SK-N-SH (cell line): ENCODE measurements at regions not wholly inside any gene's neighbourhood (a gene's known extent, or its start where the extent isn't known, plus 50 kb on each side); places are given as distances from the start of the nearest gene placed in this dataset.
"Not testable (repeated sequence)": the region's sequence is repeated elsewhere in the genome, so short reads cannot be mapped to it uniquely, and the experiment has no call there.

Experiments
- CTCF ChIA-PET: fragments of 300-600, 350-600 bp; formaldehyde crosslinking; extraction: SDS; loops from one replicate; lab custom pipeline; 2021; lab: Yijun Ruan, JAX
- POLR2A ChIA-PET: fragments of 350-600 bp; sonication (Branson Sonifier 250); formaldehyde crosslinking; extraction: SDS; loops from one replicate; lab custom pipeline; 2020; ENCODE audit warnings: antibody characterized with exemption, inconsistent platforms; lab: Yijun Ruan, JAX
- DNase-seq: peaks from one replicate; pipeline ENCODE4 v3.0.0; 2012
- H2AFZ ChIP-seq: fragments of 200-600 bp; sonication (generic); 2 replicates; pipeline ENCODE4 v1.8.1; 2016; ENCODE audit warnings: antibody characterized with exemption, mild to moderate bottlenecking, low read depth
- H3F3A ChIP-seq: fragments of 200-600 bp; sonication (generic); replicated peaks from 2 replicates; pipeline ENCODE3; 2016; ENCODE audit warnings: antibody characterized with exemption, mild to moderate bottlenecking; ENCODE audit not compliant: insufficient read depth
- H3K27ac ChIP-seq, 2 experiments: fragments of 200-500 bp in 1 of 2; fragments of 200-600 bp in 1 of 2; sonication (Bioruptor generic) in 1 of 2; sonication (generic), shearing (Covaris generic) in 1 of 2; 2 replicates each; pipeline versions ENCODE4 v1.5.1 to v1.6.1; 2014 to 2016; ENCODE audit warnings: low read depth in 2 of 2, inconsistent platforms in 1 of 2, low read length in 1 of 2, mild to moderate bottlenecking in 1 of 2, mixed read lengths in 1 of 2
- H3K27me3 ChIP-seq: fragments of 200-600 bp; sonication (generic), shearing (Covaris generic); 2 replicates; pipeline ENCODE4 v1.6.1; 2016; ENCODE audit warnings: mixed run types; ENCODE audit not compliant: insufficient read depth
- H3K36me3 ChIP-seq, 2 experiments: fragments of 200-500 bp in 1 of 2; fragments of 200-600 bp in 1 of 2; sonication (Bioruptor generic) in 1 of 2; sonication (generic) in 1 of 2; replicated peaks in 1 of 2; 2 replicates each; pipeline versions ENCODE3 to v1.5.1; 2014 to 2016; ENCODE audit warnings: low read length in 1 of 2, mild to moderate bottlenecking in 1 of 2; ENCODE audit not compliant: insufficient read depth in 2 of 2, control insufficient read depth in 1 of 2
- H3K4me1 ChIP-seq, 2 experiments: fragments of 200-500 bp in 1 of 2; fragments of 200-600 bp in 1 of 2; sonication (Bioruptor generic) in 1 of 2; sonication (generic), shearing (Covaris generic) in 1 of 2; 2 replicates each; pipeline versions ENCODE4 v1.5.1 to v1.6.1; 2014 to 2016; ENCODE audit warnings: low read depth in 1 of 2, low read length in 1 of 2, mixed run types in 1 of 2; ENCODE audit not compliant: insufficient read depth in 2 of 2, control insufficient read depth in 1 of 2
- H3K4me2 ChIP-seq: fragments of 200-600 bp; sonication (generic), shearing (Covaris generic); 2 replicates; pipeline ENCODE4 v1.6.1; 2017; ENCODE audit warnings: mixed run types
- H3K4me3 ChIP-seq, 2 experiments: fragments of 200-500 bp in 1 of 2; fragments of 200-600 bp in 1 of 2; sonication (Bioruptor generic) in 1 of 2; sonication (generic), shearing (Covaris generic) in 1 of 2; 2 replicates each; pipeline versions ENCODE4 v1.5.1 to v1.8.1; 2014 to 2016; ENCODE audit warnings: low read depth in 2 of 2, inconsistent platforms in 1 of 2, low read length in 1 of 2, mild to moderate bottlenecking in 1 of 2, mixed read lengths in 1 of 2, moderate library complexity in 1 of 2
- H3K79me2 ChIP-seq: fragments of 200-600 bp; sonication (generic); 2 replicates; pipeline ENCODE4 v1.8.1; 2017; ENCODE audit warnings: mild to moderate bottlenecking; ENCODE audit not compliant: insufficient read depth
- H3K9ac ChIP-seq: fragments of 200-600 bp; sonication (generic); 2 replicates; pipeline ENCODE4 v1.6.1; 2017; ENCODE audit warnings: mixed run types
- H3K9me2 ChIP-seq: fragments of 200-600 bp; sonication (generic); 2 replicates; pipeline ENCODE4 v1.6.1; 2017; ENCODE audit warnings: mixed run types
- H3K9me3 ChIP-seq: fragments of 200-600 bp; sonication (generic); 2 replicates; pipeline ENCODE4 v1.6.1; 2017; ENCODE audit warnings: mixed run types, mild to moderate bottlenecking, moderate library complexity
- H4K20me1 ChIP-seq: fragments of 200-600 bp; sonication (generic); 2 replicates; pipeline ENCODE4 v1.6.1; 2017; ENCODE audit warnings: mild to moderate bottlenecking, mixed run types; ENCODE audit not compliant: insufficient read depth
- EP300 ChIP-seq, 2 experiments: IDR thresholded peaks; 2 replicates each; pipeline versions ENCODE4 v1.4.0 to v1.6.1; 2012; ENCODE audit warnings: borderline replicate concordance in 1 of 2, low read depth in 1 of 2, low read length in 1 of 2
- FOXJ3 ChIP-seq: sonication (generic); formaldehyde crosslinking; IDR thresholded peaks from 2 replicates; pipeline ENCODE4 v1.5.1; 2020; ENCODE audit warnings: mild to moderate bottlenecking, missing genetic modification reagents
- FOXM1 ChIP-seq: IDR thresholded peaks from 2 replicates; pipeline ENCODE4 v1.4.0; 2012; ENCODE audit warnings: low read depth, mild to moderate bottlenecking
- GABPA ChIP-seq: IDR thresholded peaks from 2 replicates; pipeline ENCODE4 v1.4.0; 2012; ENCODE audit warnings: low read depth, mild to moderate bottlenecking
- GATA2 ChIP-seq: sonication (generic); formaldehyde crosslinking; IDR thresholded peaks from 2 replicates; pipeline ENCODE4 v1.5.0; 2020; ENCODE audit warnings: mild to moderate bottlenecking, missing genetic modification reagents
- MEF2A ChIP-seq: IDR thresholded peaks from 2 replicates; pipeline ENCODE4 v1.4.0; 2012; ENCODE audit warnings: low read depth, borderline replicate concordance
- POLR2AphosphoS5 ChIP-seq: IDR thresholded peaks from 2 replicates; pipeline ENCODE4 v1.6.1; 2012; ENCODE audit warnings: low read depth, low read length
- RAD21 ChIP-seq: IDR thresholded peaks from 2 replicates; pipeline ENCODE4 v1.6.1; 2012; ENCODE audit warnings: mild to moderate bottlenecking, low read length
- RCOR1 ChIP-seq: fragments of 150-350 bp; IDR thresholded peaks from 2 replicates; pipeline ENCODE4 v1.6.1; 2017; ENCODE audit warnings: antibody characterized with exemption, low read length
- REST ChIP-seq: IDR thresholded peaks from 2 replicates; pipeline ENCODE4 v1.6.1; 2012; ENCODE audit warnings: mild to moderate bottlenecking, low read depth, low read length, moderate library complexity
- RFX5 ChIP-seq: IDR thresholded peaks from 2 replicates; pipeline ENCODE4 v1.6.1; 2012; ENCODE audit warnings: mild to moderate bottlenecking, improper control_type of control experiment, low read length
- SIN3A ChIP-seq: IDR thresholded peaks from 2 replicates; pipeline ENCODE4 v1.6.1; 2012; ENCODE audit warnings: low read depth, mild to moderate bottlenecking, low read length, moderate library complexity, borderline replicate concordance
- SMC3 ChIP-seq: IDR thresholded peaks from 2 replicates; pipeline ENCODE4 v1.6.1; 2012; ENCODE audit warnings: low read depth, low read length, improper control_type of control experiment
- TAF1 ChIP-seq: IDR thresholded peaks from 2 replicates; pipeline ENCODE4 v1.6.1; 2012; ENCODE audit warnings: low read depth, mild to moderate bottlenecking, low read length, moderate library complexity, borderline replicate concordance
- TCF12 ChIP-seq: IDR thresholded peaks from 2 replicates; pipeline ENCODE4 v1.4.0; 2012
- TEAD4 ChIP-seq: IDR thresholded peaks from 2 replicates; pipeline ENCODE4 v1.4.0; 2012; ENCODE audit warnings: mild to moderate bottlenecking, borderline replicate concordance; ENCODE audit not compliant: insufficient read depth
- USF2 ChIP-seq: fragments of 150-350 bp; IDR thresholded peaks from 2 replicates; pipeline ENCODE4 v1.6.1; 2017; ENCODE audit warnings: antibody characterized with exemption, low read length, low read depth, borderline replicate concordance
- whole genome bisulfite sequencing: methylation state at CpG from one replicate; pipeline ENCODE4 v1.1.6; 2017; ENCODE audit warnings: low lambda C conversion rate; 5-methylcytosine and 5-hydroxymethylcytosine counted together

GRCh38 chr1:166410083-166410385 lies 243.2 kb upstream of the FAM78B start (continued):
- TF ChIP-seq REST: no peak
- no peak for TF ChIP-seq TEAD4
- TF ChIP-seq GABPA: no peak
- TF ChIP-seq MEF2A: no peak
- no peak for TF ChIP-seq SMC3
- TF ChIP-seq TCF12: no peak
- no peak for TF ChIP-seq SIN3A
- TF ChIP-seq RAD21: no peak

- H3K9me3 ChIP-seq, H3K36me3 ChIP-seq, H3K27me3 ChIP-seq, H4K20me1 ChIP-seq, H3K79me2 ChIP-seq, H3K4me3 ChIP-seq, H2AFZ ChIP-seq, POLR2A ChIA-PET, H3K27ac ChIP-seq, DNase-seq, H3K4me2 ChIP-seq, H3F3A ChIP-seq, H3K9ac ChIP-seq, H3K4me1 ChIP-seq, H3K9me2 ChIP-seq: not testable (repeated sequence)
- WGBS: 6% methylated on average over 5 of the region's 7 CpGs
- CTCF ChIA-PET: interaction anchor here (1.2 kb wide), 1 partner anchor 62 kb away, joined by 3 read pairs; no protein-coding TSS in a partner anchor
Measured at GRCh38 chr1:166416831-166417230, 250.0 kb upstream of the FAM78B start.

- CTCF ChIA-PET: interaction anchor here (1.0 to 1.2 kb wide), 3 partner anchors 15 to 494 kb away, joined by 3 to 4 read pairs (median 3); no protein-coding TSS in a partner anchor
- WGBS: 7% methylated on average over 3 of the region's 3 CpGs
Measured at GRCh38 chr1:166418344-166418933, 251.6 kb upstream of the FAM78B start.

GRCh38 chr1:166422586-166422985 lies 255.8 kb upstream of the FAM78B start:
- H2AFZ ChIP-seq, H3K9me2 ChIP-seq, H3K79me2 ChIP-seq, H3K9me3 ChIP-seq, H3K9ac ChIP-seq, H3F3A ChIP-seq, POLR2A ChIA-PET, H3K4me2 ChIP-seq, H3K27me3 ChIP-seq, H3K27ac ChIP-seq, H3K4me1 ChIP-seq, CTCF ChIA-PET, H3K4me3 ChIP-seq, DNase-seq, H3K36me3 ChIP-seq, H4K20me1 ChIP-seq: not testable (repeated sequence)
- 4% methylated on average over 4 of the region's 4 CpGs for WGBS

More at GRCh38 chr1:166418344-166418933, 251.6 kb upstream of the FAM78B start:
- Histone ChIP-seq H3K4me1 (no peaks in the 10 kb centered on the region), H3K27me3 (no peaks in the 10 kb centered on the region), H3K9me3 (no peaks in the 10 kb centered on the region), H3K9ac (no peak overlapping the region), H4K20me1 (no peaks in the 10 kb centered on the region), H3K9me2 (no peaks in the 10 kb centered on the region), H3K27ac (no peak overlapping the region), H3K4me2 (no peak overlapping the region), H2AFZ (no peak overlapping the region), H3F3A (no peaks in the 10 kb centered on the region), H3K4me3 (no peak overlapping the region), H3K36me3 (no peaks in the 10 kb centered on the region), H3K79me2 (no peaks in the 10 kb centered on the region)
- no peak for TF ChIP-seq FOXM1
- TF ChIP-seq EP300 (IDR thresholded peaks at IDR 0.05; ENCODE audit: borderline replicate concordance in 1 of 2, low read depth in 1 of 2, low read length in 1 of 2): no peak
- TF ChIP-seq POLR2AphosphoS5: no peak
- TF ChIP-seq GABPA: no peak
- no peak for TF ChIP-seq USF2
- no peak for TF ChIP-seq RFX5
- TF ChIP-seq GATA2 (CRISPR knock-in tag): no peak
- TF ChIP-seq TAF1: no peak
- no peak for TF ChIP-seq FOXJ3 (CRISPR knock-in tag)
- no peak for TF ChIP-seq RCOR1
- POLR2A ChIA-PET: no interaction called here
- no peak for DNase-seq
